ENCODE measurements at regions not wholly inside any gene's neighbourhood (a gene's known extent, or its start where the extent isn't known, plus 50 kb on each side); places are given as distances from the start of the nearest gene placed in this dataset.
"Not testable (repeated sequence)": the region's sequence is repeated elsewhere in the genome, so short reads cannot be mapped to it uniquely, and the experiment has no call there.

DNA sequence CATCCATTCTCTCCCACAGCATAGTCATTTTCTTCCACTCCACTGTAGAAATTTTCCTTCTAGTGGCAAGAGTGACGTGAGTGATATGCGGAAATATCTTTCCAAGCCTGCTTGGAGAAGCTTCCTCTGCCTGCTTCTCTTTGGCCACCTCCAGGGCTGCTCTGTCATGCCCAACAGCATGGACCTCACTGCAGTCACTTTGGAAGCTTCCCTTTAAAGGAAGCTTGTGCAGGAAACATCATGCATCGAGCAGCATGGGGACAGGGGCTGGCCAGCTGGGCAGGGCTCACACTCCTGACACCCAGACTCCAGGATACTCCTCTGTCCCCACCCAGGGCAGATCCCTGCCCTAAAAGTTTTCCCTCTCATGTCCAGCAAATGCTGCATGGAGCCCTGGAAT lies 241.6 kb downstream of the ANKRD30B start:
- TF ChIP-seq POLR2A, EP300 (IDR thresholded peaks at IDR 0.05): not testable (repeated sequence)
- TF ChIP-seq, protein P1, sequence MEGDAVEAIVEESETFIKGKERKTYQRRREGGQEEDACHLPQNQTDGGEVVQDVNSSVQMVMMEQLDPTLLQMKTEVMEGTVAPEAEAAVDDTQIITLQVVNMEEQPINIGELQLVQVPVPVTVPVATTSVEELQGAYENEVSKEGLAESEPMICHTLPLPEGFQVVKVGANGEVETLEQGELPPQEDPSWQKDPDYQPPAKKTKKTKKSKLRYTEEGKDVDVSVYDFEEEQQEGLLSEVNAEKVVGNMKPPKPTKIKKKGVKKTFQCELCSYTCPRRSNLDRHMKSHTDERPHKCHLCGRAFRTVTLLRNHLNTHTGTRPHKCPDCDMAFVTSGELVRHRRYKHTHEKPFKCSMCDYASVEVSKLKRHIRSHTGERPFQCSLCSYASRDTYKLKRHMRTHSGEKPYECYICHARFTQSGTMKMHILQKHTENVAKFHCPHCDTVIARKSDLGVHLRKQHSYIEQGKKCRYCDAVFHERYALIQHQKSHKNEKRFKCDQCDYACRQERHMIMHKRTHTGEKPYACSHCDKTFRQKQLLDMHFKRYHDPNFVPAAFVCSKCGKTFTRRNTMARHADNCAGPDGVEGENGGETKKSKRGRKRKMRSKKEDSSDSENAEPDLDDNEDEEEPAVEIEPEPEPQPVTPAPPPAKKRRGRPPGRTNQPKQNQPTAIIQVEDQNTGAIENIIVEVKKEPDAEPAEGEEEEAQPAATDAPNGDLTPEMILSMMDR (IDR thresholded peaks at IDR 0.05): not testable (repeated sequence)
